Ascending aorta (tissue), 2 donors: ENCODE measurements at regions not wholly inside any gene's neighbourhood (a gene's known extent, or its start where the extent isn't known, plus 50 kb on each side); places are given as distances from the start of the nearest gene placed in this dataset.
"Not testable (repeated sequence)": the region's sequence is repeated elsewhere in the genome, so short reads cannot be mapped to it uniquely, and the experiment has no call there.

Experiments
- DNase-seq, 2 donors: peaks; one replicate each; pipeline ENCODE4 v3.0.0-alpha.2; 2019; ENCODE audit warnings: low spot score in 2 of 2
- H3K27ac ChIP-seq, 2 donors: fragments of 200-600 bp; sonication (generic); one replicate each; pipeline ENCODE4 v1.5.1; 2016 to 2017; ENCODE audit warnings: mild to moderate bottlenecking in 1 of 2
- H3K27me3 ChIP-seq: fragments of 200-600 bp; sonication (generic); one replicate; pipeline ENCODE4 v1.5.1; 2017
- H3K36me3 ChIP-seq, 2 donors: fragments of 200-600 bp; sonication (generic); one replicate each; pipeline ENCODE4 v1.5.1; 2016
- H3K4me1 ChIP-seq, 2 donors: fragments of 200-600 bp; sonication (generic); one replicate each; pipeline ENCODE4 v1.5.1; 2016 to 2017; ENCODE audit warnings: mild to moderate bottlenecking in 1 of 2
- H3K4me3 ChIP-seq, 2 donors: fragments of 200-600 bp; sonication (generic); one replicate each; pipeline ENCODE4 v1.5.1; 2016 to 2017; ENCODE audit warnings: mild to moderate bottlenecking in 1 of 2
- H3K9me3 ChIP-seq, 2 donors: fragments of 200-600 bp; sonication (generic); one replicate each; pipeline ENCODE4 v1.5.1; 2016
- intact Hi-C: fragments of 100-400 bp; cut with DNase I; formaldehyde crosslinking; loops from one replicate; pipeline ENCODE4 v1.15.1; 2023
- TF ChIP-seq, protein P1 (sequence below), 3 experiments: fragments of 200-600 bp in 2 of 3; fragments of 450-650 bp in 1 of 3; sonication (generic) in 2 of 3; IDR thresholded peaks; one replicate each; pipeline ENCODE4 v1.5.1; 2016 to 2019; ENCODE audit warnings: antibody characterized with exemption in 3 of 3, mild to moderate bottlenecking in 1 of 3, moderate library complexity in 1 of 3

DNA sequence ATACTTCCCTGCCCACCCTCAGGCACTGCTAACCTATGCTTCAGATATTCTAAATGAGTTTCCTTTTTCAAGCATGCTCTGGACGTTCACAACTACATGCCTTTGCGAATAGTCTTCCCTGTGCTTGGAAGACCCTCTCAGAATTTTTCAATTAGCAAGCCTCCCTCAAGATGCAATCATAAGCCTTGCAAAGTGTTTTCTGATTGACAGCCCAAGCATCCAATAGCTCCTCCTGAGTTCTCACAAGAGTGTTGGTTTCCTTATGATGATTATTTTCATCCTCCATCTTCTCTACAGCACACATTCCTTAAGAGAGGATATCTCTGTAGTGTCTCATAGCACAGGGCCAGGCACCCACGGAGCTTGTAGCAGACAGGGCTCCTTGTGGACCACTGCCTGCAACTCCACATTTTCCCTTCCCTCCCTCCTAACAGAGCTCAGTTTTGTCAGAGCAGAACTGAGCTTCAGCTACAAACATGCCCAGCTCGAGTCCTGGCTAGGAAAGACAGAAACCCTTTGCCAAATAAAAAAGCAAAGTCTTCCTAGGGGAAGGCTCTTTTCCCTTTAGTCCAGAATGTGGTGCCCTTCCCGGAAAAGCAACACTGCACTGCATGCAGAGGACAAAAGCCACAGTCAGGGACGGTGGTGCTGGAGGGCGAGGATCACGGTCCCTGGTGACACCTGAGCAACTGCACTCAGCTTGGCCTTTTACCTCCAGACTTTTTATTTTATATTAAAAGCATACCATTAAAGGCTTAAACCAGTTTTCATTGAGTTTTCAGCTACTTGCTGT lies 819.8 kb upstream of the ID2 start:
- TF ChIP-seq, protein P1, sequence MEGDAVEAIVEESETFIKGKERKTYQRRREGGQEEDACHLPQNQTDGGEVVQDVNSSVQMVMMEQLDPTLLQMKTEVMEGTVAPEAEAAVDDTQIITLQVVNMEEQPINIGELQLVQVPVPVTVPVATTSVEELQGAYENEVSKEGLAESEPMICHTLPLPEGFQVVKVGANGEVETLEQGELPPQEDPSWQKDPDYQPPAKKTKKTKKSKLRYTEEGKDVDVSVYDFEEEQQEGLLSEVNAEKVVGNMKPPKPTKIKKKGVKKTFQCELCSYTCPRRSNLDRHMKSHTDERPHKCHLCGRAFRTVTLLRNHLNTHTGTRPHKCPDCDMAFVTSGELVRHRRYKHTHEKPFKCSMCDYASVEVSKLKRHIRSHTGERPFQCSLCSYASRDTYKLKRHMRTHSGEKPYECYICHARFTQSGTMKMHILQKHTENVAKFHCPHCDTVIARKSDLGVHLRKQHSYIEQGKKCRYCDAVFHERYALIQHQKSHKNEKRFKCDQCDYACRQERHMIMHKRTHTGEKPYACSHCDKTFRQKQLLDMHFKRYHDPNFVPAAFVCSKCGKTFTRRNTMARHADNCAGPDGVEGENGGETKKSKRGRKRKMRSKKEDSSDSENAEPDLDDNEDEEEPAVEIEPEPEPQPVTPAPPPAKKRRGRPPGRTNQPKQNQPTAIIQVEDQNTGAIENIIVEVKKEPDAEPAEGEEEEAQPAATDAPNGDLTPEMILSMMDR (IDR thresholded peaks at IDR 0.05) = no peak
- Histone ChIP-seq H3K27ac (no peak overlapping the region), H3K9me3 (no peaks in the 10 kb centered on the region), H3K27me3 (no peaks in the 10 kb centered on the region), H3K4me1 (no peaks in the 10 kb centered on the region), H3K4me3 (no peak overlapping the region), H3K36me3 (no peaks in the 10 kb centered on the region)
- DNase-seq = no peak
- intact Hi-C loops = no loop called here

DNA sequence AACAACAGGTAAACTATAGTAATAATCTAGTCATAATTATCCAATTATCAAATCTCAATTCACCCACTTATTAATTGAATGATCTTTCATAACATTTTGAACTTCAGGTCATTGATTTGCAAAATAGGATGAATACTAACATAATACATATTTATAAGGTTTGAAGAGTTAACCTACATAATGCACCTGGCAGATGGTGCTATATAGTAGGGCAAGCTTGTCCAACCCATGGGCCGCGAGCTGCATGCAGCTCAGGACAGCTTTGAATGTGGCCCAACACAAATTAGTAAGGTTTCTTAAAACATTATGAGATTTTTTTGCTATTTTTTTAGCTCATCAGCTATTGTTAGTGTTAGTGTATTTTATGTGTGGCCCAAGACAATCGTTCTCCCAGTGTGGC lies 815.8 kb upstream of the ID2 start:
- intact Hi-C loops = no loop called here
- TF ChIP-seq, protein P1 (IDR thresholded peaks at IDR 0.05) = no peak
- DNase-seq = no peak

DNA sequence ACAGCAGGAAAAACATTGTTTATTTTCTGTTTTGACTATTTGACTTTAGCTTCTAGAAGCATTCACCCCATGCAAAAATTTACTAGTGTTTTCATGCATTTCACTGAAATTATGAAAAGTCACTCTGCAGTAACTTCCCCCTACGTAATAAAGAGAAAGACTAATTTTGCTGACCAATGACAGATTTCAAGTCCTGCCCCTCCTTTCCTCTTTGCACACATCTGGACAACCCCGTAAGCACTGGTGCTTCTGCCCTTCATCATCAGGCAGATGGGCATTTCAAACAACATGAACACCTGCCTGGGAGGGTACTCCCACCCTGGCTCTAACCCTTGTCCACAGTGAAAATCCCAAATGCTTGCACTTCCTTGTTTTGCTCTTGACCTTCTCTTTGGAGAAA lies 815.0 kb upstream of the ID2 start:
- intact Hi-C loops = no loop called here
- H3K36me3 ChIP-seq = no peaks in the 10 kb centered on the region
- no peak overlapping the region for H3K4me3 ChIP-seq
- no peaks in the 10 kb centered on the region for H3K27me3 ChIP-seq
- H3K27ac ChIP-seq = no peak overlapping the region
- H3K9me3 ChIP-seq = no peaks in the 10 kb centered on the region
- DNase-seq = no peak
- H3K4me1 ChIP-seq = no peaks in the 10 kb centered on the region
- TF ChIP-seq, protein P1 (IDR thresholded peaks at IDR 0.05) = no peak

More for the DNA sequence above, 815.8 kb upstream of the ID2 start:
- Histone ChIP-seq H3K27ac (no peak overlapping the region), H3K36me3 (no peaks in the 10 kb centered on the region), H3K4me1 (no peaks in the 10 kb centered on the region), H3K9me3 (no peaks in the 10 kb centered on the region), H3K27me3 (no peaks in the 10 kb centered on the region), H3K4me3 (no peak overlapping the region)

DNA sequence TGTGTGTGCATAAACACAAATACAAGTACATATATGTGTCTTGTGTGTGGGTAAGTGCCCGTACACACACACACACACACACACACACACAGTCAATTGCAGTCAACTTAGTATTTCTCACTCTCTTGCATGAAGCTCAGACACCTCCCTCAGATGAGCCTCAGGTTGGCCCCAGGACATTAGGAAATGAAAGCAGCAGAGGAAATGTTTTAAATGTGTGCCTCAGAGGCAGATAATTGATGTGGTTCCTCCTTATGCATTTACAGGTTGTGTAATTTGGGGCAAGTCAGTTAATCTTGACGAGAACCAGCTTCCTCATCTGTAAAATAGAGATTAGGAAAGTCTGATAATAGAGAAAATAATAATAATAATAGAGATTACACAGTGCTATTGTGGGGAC lies 814.0 kb upstream of the ID2 start:
- H3K27me3 ChIP-seq = no peaks in the 10 kb centered on the region
- no peaks in the 10 kb centered on the region for H3K4me1 ChIP-seq
- no peak for DNase-seq
- no peak overlapping the region for H3K27ac ChIP-seq
- H3K9me3 ChIP-seq = no peaks in the 10 kb centered on the region
- no peaks in the 10 kb centered on the region for H3K36me3 ChIP-seq
- no peak overlapping the region for H3K4me3 ChIP-seq
- TF ChIP-seq, protein P1 (IDR thresholded peaks at IDR 0.05) = no peak
- intact Hi-C loops = no loop called here

DNA sequence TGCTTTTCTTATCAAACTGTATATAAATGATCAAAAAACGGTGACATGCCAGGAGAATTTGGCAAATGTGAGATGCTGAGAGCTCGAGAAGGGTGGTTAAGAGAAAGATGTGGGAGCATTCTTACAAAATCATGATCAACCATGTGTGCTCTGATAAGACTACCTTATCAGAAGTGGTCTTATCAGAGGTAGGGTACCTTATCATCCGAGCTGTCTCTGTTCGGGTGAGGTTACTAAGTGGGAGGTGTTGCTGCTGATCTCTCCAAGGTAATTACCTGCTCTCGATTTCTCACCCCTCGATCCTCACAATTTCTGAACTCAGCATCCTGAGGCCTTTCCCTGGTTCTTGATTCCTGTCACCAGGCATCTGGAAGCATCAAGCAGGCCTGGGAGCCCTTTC lies 813.0 kb upstream of the ID2 start:
- TF ChIP-seq, protein P1 (IDR thresholded peaks at IDR 0.05) = no peak
- Histone ChIP-seq H3K9me3 (no peaks in the 10 kb centered on the region), H3K36me3 (no peaks in the 10 kb centered on the region), H3K27me3 (no peaks in the 10 kb centered on the region), H3K4me1 (no peaks in the 10 kb centered on the region), H3K4me3 (no peak overlapping the region), H3K27ac (no peak overlapping the region)
- DNase-seq = no peak
- intact Hi-C loops = no loop called here

DNA sequence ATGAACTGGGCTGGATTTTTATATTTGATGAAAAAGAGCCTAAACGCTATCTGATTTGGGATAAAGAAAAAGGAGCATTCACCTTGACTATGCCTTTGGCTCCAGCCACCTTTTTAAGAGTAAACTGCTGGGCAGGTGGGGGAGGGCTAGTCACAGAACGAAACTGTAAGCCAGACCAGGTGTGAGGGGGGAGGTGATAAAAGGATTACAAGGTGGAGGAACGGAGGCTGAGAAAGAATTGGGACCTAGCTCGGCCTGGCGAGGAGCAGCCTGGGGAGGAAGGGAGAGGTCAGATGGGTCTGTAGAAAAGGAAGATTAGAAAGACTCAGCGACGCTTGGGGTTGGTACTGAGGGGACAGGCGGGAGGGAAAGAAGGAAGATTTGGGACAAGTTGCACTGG lies 805.4 kb upstream of the ID2 start:
- H3K27me3 ChIP-seq, H3K4me3 ChIP-seq, DNase-seq, H3K27ac ChIP-seq, H3K4me1 ChIP-seq, intact Hi-C loops, H3K36me3 ChIP-seq, H3K9me3 ChIP-seq: not testable (repeated sequence)

DNA sequence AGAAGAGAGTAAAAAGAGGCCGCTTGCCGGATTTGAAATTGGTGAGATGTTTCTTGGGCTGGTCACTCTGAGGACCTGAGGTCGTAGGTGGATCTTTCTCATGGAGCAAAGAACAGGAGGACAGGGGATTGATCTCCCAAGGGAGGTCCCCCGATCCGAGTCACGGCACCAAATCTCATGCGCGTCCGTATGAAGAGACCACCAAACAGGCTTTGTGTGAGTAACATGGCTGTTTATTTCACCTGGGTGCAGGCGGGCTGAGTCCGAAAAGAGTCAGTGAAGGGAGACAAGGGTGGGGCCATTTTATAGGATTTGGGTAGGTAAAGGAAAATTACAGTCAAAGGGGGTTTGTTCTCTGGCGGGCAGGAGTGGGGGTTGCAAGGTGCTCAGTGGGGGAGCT lies 803.6 kb upstream of the ID2 start:
- H3K36me3 ChIP-seq, DNase-seq, H3K27ac ChIP-seq, H3K27me3 ChIP-seq, intact Hi-C loops, H3K4me1 ChIP-seq, H3K4me3 ChIP-seq, H3K9me3 ChIP-seq: not testable (repeated sequence)
